Heart left ventricle (tissue), 13 donors: ENCODE measurements at regions not wholly inside any gene's neighbourhood (a gene's known extent, or its start where the extent isn't known, plus 50 kb on each side); places are given as distances from the start of the nearest gene placed in this dataset.

Source experiments
- CTCF ChIP-seq, 12 donors: fragments of 200-600 bp; sonication (generic) in 4 of 12; IDR thresholded peaks; one replicate each; pipeline versions ENCODE4 v1.5.0 to v1.8.0; 2018 to 2022; ENCODE audit warnings: antibody characterized with exemption in 12 of 12, mild to moderate bottlenecking in 5 of 12
- POLR2A ChIP-seq, 2 donors: fragments of 450-650 bp; IDR thresholded peaks; one replicate each; pipeline ENCODE4 v1.6.1; 2017; ENCODE audit warnings: antibody characterized with exemption in 2 of 2, mild to moderate bottlenecking in 2 of 2, moderate library complexity in 2 of 2
- donor health status: ischemic (EF 13 %, LVEDD 7.1; RV severe dilation, severe dysfunction).
- donor health status: DM: no; HTN: yes; CAD: no.
- donor health status: DM: no; HTN: no; CAD: no.
- donor health status: ischemic (EF 25% LVEDD 6.9; RV normal size, moderate dysfunction).
- donor health status: ischemic (EF 25% LVEDD 5.7; RV mildly dilated, moderate dysfunction).
- donor health status: ischemic (EF 35%, LVEDD 5.7; RV mildly dilated, moderate dysfunction).
- donor health status: nonischemic (EF 11% LVEDD 7.7; RV severe dilation, severe dysfunction).
- donor health status: DM: yes; HTN: yes; CAD: no.
- donor health status: PGD.
- donor health status: ischemic (EF 29% LVEDD 5.4; RV normal size, mild dysfunction).
- donor health status: nonischemic (EF 23%, LVEDD 6.1; RV moderate dilation, normal function).

DNA sequence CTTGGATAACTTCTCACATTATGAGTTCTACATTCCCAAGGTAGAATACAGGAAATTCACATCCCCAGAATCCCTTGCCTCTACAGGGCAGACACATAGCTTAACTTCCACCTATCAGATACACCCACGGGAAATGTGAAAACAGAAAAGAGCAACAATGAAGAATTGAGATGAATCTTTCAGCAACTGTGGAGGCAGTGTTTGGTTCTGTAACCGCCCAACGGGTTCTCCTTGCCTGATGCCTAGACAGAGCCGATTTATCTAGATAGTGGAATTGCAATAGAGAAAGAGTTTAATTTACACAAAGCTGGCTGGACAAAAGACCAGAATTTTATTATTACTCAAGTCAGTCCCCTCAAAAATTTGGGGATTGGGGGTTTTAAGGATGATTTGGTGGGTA is 138.8 kb downstream of the MTPAP start:
- TF ChIP-seq CTCF (IDR thresholded peaks at IDR 0.05) (no peak), POLR2A (IDR thresholded peaks at IDR 0.05) (no peak)
